ENCODE measurements at regions not wholly inside any gene's neighbourhood (a gene's known extent, or its start where the extent isn't known, plus 50 kb on each side); places are given as distances from the start of the nearest gene placed in this dataset.

- H3K27me3 ChIP-seq (ENCODE audit: control insufficient read depth, insufficient read depth, low read length, poor library complexity, severe bottlenecking) = no peaks in the 10 kb centered on the region
- H3K9me3 ChIP-seq (ENCODE audit: control insufficient read depth, low read length) = no peaks in the 10 kb centered on the region
- no peak overlapping the region for H3K4me3 ChIP-seq (ENCODE audit: low read length)
- H3K27ac ChIP-seq (ENCODE audit: low read depth, low read length) = no peak overlapping the region
- H3K4me1 ChIP-seq (ENCODE audit: control insufficient read depth, insufficient read depth, low read length) = no peaks in the 10 kb centered on the region
- no peak for DNase-seq
- TF ChIP-seq CTCF (conservative IDR thresholded peaks at IDR 0.05) = no peak
- Mint-ChIP-seq H3K4me3 (no peak overlapping the region), H3K36me3 (ENCODE audit: low read depth) (no peaks in the 10 kb centered on the region), H3K27me3 (ENCODE audit: insufficient read depth) (no peaks in the 10 kb centered on the region), H3K27ac (no peak overlapping the region), H3K9me3 (no peaks in the 10 kb centered on the region), H3K4me1 (no peaks in the 10 kb centered on the region)
- no peaks in the 10 kb centered on the region for H3K36me3 ChIP-seq (ENCODE audit: control insufficient read depth, insufficient read depth, low read length)
- WGBS, 2 experiments (ENCODE audit: insufficient coverage in 1 of 2, insufficient read length in 1 of 2) = 100% methylated on average over 1 of the region's 2 CpGs; no CpG with 5 or more reads in 1 of the 2 experiments
- H3K9ac ChIP-seq (ENCODE audit: extremely low read depth, low read length, poor library complexity, severe bottlenecking) = no peak overlapping the region
Measured at GRCh38 chrX:5086388-5086787, 1142.3 kb downstream of the NLGN4X start.

GRCh38 chrX:5084279-5084678, 1144.4 kb downstream of the NLGN4X start:
- no peak overlapping the region for H3K27ac Mint-ChIP-seq

GRCh38 chrX:5082705-5083104, 1146.0 kb downstream of the NLGN4X start:
- WGBS, 2 experiments (ENCODE audit: insufficient coverage in 1 of 2, insufficient read length in 1 of 2) = 80 to 90% methylated on average over 1 to 3 of the region's 3 CpGs
- TF ChIP-seq CTCF (conservative IDR thresholded peaks at IDR 0.05) = no peak

More at GRCh38 chrX:5084279-5084678, 1144.4 kb downstream of the NLGN4X start:
- H3K36me3 ChIP-seq (ENCODE audit: control insufficient read depth, insufficient read depth, low read length) = no peaks in the 10 kb centered on the region
- no peak overlapping the region for H3K4me3 ChIP-seq (ENCODE audit: low read length)
- H3K9ac ChIP-seq (ENCODE audit: extremely low read depth, low read length, poor library complexity, severe bottlenecking) = no peak overlapping the region
- Mint-ChIP-seq H3K4me3 (no peak overlapping the region), H3K9me3 (peaks cover 12% of the 10 kb centered on the region), H3K36me3 (ENCODE audit: low read depth) (no peaks in the 10 kb centered on the region), H3K27me3 (ENCODE audit: insufficient read depth) (no peaks in the 10 kb centered on the region), H3K4me1 (no peaks in the 10 kb centered on the region)
- no peak overlapping the region for H3K27ac ChIP-seq (ENCODE audit: low read depth, low read length)
- no peaks in the 10 kb centered on the region for H3K27me3 ChIP-seq (ENCODE audit: control insufficient read depth, insufficient read depth, low read length, poor library complexity, severe bottlenecking)
- 92 to 100% methylated on average over 4 to 5 of the region's 6 CpGs for WGBS, 2 experiments (ENCODE audit: insufficient coverage in 1 of 2, insufficient read length in 1 of 2)
- no peaks in the 10 kb centered on the region for H3K4me1 ChIP-seq (ENCODE audit: control insufficient read depth, insufficient read depth, low read length)
- DNase-seq = no peak
- H3K9me3 ChIP-seq (ENCODE audit: control insufficient read depth, low read length) = no peaks in the 10 kb centered on the region
- TF ChIP-seq CTCF (conservative IDR thresholded peaks at IDR 0.05) = no peak

More at GRCh38 chrX:5082705-5083104, 1146.0 kb downstream of the NLGN4X start:
- Mint-ChIP-seq H3K36me3 (ENCODE audit: low read depth) (no peaks in the 10 kb centered on the region), H3K27me3 (ENCODE audit: insufficient read depth) (no peaks in the 10 kb centered on the region), H3K27ac (no peak overlapping the region), H3K4me1 (no peaks in the 10 kb centered on the region), H3K4me3 (no peak overlapping the region), H3K9me3 (peaks cover 21% of the 10 kb centered on the region)
- Histone ChIP-seq H3K4me3 (ENCODE audit: low read length) (no peak overlapping the region), H3K4me1 (ENCODE audit: control insufficient read depth, insufficient read depth, low read length) (no peaks in the 10 kb centered on the region), H3K36me3 (ENCODE audit: control insufficient read depth, insufficient read depth, low read length) (no peaks in the 10 kb centered on the region), H3K9ac (ENCODE audit: extremely low read depth, low read length, poor library complexity, severe bottlenecking) (no peak overlapping the region), H3K9me3 (ENCODE audit: control insufficient read depth, low read length) (no peaks in the 10 kb centered on the region), H3K27ac (ENCODE audit: low read depth, low read length) (no peak overlapping the region), H3K27me3 (ENCODE audit: control insufficient read depth, insufficient read depth, low read length, poor library complexity, severe bottlenecking) (no peaks in the 10 kb centered on the region)
- DNase-seq = no peak
